Chondrocyte (in vitro differentiated cells): ENCODE measurements at regions not wholly inside any gene's neighbourhood (a gene's known extent, or its start where the extent isn't known, plus 50 kb on each side); places are given as distances from the start of the nearest gene placed in this dataset.

ENCODE experiments used
- DNase-seq: peaks from one replicate; pipeline ENCODE4 v3.0.0; 2021; ENCODE audit warnings: mixed read lengths, low spot score
- H3K27ac Mint-ChIP-seq: one replicate; pipeline ENCODE4 v1.8.0; 2021; ENCODE audit warnings: mild to moderate bottlenecking, moderate library complexity, mixed read lengths; ENCODE audit not compliant: unreplicated experiment
- H3K27me3 Mint-ChIP-seq: 2 replicates; pipeline ENCODE4 v1.8.0; 2021; ENCODE audit warnings: low read depth, mixed read lengths
- H3K36me3 Mint-ChIP-seq: 2 replicates; pipeline ENCODE4 v1.8.0; 2021; ENCODE audit warnings: low read depth, mixed read lengths
- H3K4me1 Mint-ChIP-seq: 2 replicates; pipeline ENCODE4 v1.8.0; 2021; ENCODE audit warnings: low read depth, mild to moderate bottlenecking, mixed read lengths
- H3K4me3 Mint-ChIP-seq: one replicate; pipeline ENCODE4 v1.8.0; 2021; ENCODE audit warnings: mild to moderate bottlenecking, moderate library complexity, mixed read lengths; ENCODE audit not compliant: unreplicated experiment
- H3K9me3 Mint-ChIP-seq: 2 replicates; pipeline ENCODE4 v1.8.0; 2021; ENCODE audit warnings: low read depth, mixed read lengths
- TF ChIP-seq, protein P1 (sequence below): fragments of 200-600 bp; sonication (generic); IDR thresholded peaks from 2 replicates; pipeline ENCODE4 v1.5.0; 2021; ENCODE audit warnings: antibody characterized with exemption, mild to moderate bottlenecking, moderate library complexity

GRCh38 chr4:62344915-62345314, 1144.8 kb downstream of the ADGRL3 start:
- Mint-ChIP-seq H3K36me3 (peaks cover 7% of the 10 kb centered on the region), H3K4me1 (no peaks in the 10 kb centered on the region), H3K4me3 (no peak overlapping the region), H3K27ac (no peak overlapping the region), H3K27me3 (no peaks in the 10 kb centered on the region), H3K9me3 (peaks cover 44% of the 10 kb centered on the region)
- TF ChIP-seq, protein P1, sequence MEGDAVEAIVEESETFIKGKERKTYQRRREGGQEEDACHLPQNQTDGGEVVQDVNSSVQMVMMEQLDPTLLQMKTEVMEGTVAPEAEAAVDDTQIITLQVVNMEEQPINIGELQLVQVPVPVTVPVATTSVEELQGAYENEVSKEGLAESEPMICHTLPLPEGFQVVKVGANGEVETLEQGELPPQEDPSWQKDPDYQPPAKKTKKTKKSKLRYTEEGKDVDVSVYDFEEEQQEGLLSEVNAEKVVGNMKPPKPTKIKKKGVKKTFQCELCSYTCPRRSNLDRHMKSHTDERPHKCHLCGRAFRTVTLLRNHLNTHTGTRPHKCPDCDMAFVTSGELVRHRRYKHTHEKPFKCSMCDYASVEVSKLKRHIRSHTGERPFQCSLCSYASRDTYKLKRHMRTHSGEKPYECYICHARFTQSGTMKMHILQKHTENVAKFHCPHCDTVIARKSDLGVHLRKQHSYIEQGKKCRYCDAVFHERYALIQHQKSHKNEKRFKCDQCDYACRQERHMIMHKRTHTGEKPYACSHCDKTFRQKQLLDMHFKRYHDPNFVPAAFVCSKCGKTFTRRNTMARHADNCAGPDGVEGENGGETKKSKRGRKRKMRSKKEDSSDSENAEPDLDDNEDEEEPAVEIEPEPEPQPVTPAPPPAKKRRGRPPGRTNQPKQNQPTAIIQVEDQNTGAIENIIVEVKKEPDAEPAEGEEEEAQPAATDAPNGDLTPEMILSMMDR, result no peak
- DNase-seq, result no peak

- H3K27me3 Mint-ChIP-seq, result no peaks in the 10 kb centered on the region
- H3K36me3 Mint-ChIP-seq, result peaks cover 7% of the 10 kb centered on the region
- peaks cover 46% of the 10 kb centered on the region for H3K9me3 Mint-ChIP-seq
- DNase-seq, result no peak
- no peak overlapping the region for H3K27ac Mint-ChIP-seq
- H3K4me1 Mint-ChIP-seq, result no peaks in the 10 kb centered on the region
- TF ChIP-seq, protein P1, result no peak
- H3K4me3 Mint-ChIP-seq, result no peak overlapping the region
Observed at GRCh38 chr4:62344474-62344873, 1144.3 kb downstream of the ADGRL3 start.

GRCh38 chr4:62342346-62342745, 1142.2 kb downstream of the ADGRL3 start:
- Mint-ChIP-seq H3K27me3 (no peaks in the 10 kb centered on the region), H3K4me1 (no peaks in the 10 kb centered on the region), H3K4me3 (no peak overlapping the region), H3K36me3 (peaks cover 7% of the 10 kb centered on the region), H3K9me3 (peaks cover 52% of the 10 kb centered on the region), H3K27ac (no peak overlapping the region)
- DNase-seq, result no peak
- TF ChIP-seq, protein P1, result no peak

GRCh38 chr4:62328526-62328925, 1128.4 kb downstream of the ADGRL3 start:
- DNase-seq, result no peak
- Mint-ChIP-seq H3K36me3 (no peaks in the 10 kb centered on the region), H3K4me3 (no peak overlapping the region), H3K27me3 (no peaks in the 10 kb centered on the region), H3K9me3 (peaks cover 23% of the 10 kb centered on the region), H3K27ac (no peak overlapping the region), H3K4me1 (no peaks in the 10 kb centered on the region)
- TF ChIP-seq, protein P1, result no peak

DNA sequence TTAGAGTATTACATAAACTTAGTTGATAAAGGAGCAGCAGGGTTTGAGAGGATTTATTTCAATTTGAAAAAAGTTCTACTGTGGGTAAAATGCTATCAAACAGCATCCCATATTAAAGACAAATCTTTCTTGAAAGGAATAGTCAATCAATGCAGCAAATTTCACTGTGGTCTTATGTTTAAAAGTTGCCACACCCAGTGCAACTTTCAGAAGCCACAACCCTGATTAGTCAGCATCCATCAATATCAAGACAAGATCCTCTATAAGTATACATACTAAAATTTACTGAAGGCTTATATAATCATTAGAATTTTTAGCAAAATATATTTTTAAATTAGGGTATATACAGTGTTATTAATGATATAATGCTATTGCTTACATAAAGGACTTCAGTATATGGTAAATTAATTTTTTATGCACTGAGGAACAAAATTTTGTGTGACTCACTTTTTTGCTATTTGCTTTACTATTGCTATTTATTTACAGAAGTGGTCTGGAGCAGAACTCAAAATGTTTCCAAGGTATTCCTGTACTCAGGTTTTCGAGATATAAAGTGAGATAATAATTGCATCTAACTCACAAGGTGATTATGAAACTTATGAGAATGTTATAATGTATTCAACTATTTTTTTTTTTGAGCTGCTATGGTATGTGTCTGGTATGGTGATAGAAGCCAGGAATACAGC, 1127.6 kb downstream of the ADGRL3 start:
- TF ChIP-seq, protein P1, result no peak

More for the DNA sequence above, 1127.6 kb downstream of the ADGRL3 start:
- H3K4me3 Mint-ChIP-seq, result no peak overlapping the region
- H3K27me3 Mint-ChIP-seq, result no peaks in the 10 kb centered on the region
- peaks cover 15% of the 10 kb centered on the region for H3K9me3 Mint-ChIP-seq
- no peak overlapping the region for H3K27ac Mint-ChIP-seq
- no peaks in the 10 kb centered on the region for H3K4me1 Mint-ChIP-seq
- no peak for DNase-seq
- H3K36me3 Mint-ChIP-seq, result no peaks in the 10 kb centered on the region
